ENCODE measurements at regions not wholly inside any gene's neighbourhood (a gene's known extent, or its start where the extent isn't known, plus 50 kb on each side); places are given as distances from the start of the nearest gene placed in this dataset.
"Not testable (repeated sequence)": the region's sequence is repeated elsewhere in the genome, so short reads cannot be mapped to it uniquely, and the experiment has no call there.

GRCh38 chr11:80733790-80734189, 1293.0 kb upstream of the TENM4 start:
- DNase-seq (ENCODE audit: low read depth in 4 of 4, low spot score in 1 of 4) = no peak

DNA sequence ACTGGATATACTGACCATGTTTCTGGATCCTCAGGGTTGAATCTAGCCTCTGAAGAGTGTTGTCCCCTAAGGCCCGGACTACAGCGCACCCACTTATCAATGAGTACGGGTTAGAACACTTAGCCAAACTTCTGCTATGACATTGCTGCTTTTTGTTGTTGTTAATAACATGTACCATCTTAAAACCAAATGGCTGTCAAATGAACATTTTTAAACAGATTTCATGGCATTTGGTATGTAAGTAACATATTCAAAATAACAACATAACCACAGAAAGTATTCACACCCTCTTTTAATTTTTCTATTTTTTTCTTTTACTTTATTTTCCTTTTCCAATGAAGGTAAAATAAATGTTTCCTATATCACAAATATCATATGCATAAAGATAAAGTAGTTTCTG, 1292.5 kb upstream of the TENM4 start:
- DNase-seq (ENCODE audit: low read depth in 4 of 4, low spot score in 1 of 4) = no peak

DNA sequence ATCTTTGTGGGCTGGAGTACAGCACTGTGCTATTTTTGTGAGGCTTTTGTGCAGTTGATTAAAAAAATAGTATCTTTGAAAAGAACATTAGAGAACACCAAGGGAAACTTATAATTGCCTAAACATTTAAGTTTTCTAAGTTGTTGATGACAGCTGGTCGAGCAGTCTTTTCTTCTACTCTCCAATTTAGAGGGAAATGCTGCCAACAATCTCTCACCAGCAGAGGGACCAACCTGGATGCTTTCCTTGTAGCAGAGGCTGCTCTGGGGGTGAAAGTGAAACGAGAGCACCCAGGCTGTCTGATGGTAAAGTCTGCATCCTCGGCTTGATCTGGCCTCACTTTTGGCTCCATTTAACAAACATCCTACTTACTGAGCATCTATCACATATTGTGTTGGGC, 1286.5 kb upstream of the TENM4 start:
- no peak for DNase-seq (ENCODE audit: low read depth in 4 of 4, low spot score in 1 of 4)

DNA sequence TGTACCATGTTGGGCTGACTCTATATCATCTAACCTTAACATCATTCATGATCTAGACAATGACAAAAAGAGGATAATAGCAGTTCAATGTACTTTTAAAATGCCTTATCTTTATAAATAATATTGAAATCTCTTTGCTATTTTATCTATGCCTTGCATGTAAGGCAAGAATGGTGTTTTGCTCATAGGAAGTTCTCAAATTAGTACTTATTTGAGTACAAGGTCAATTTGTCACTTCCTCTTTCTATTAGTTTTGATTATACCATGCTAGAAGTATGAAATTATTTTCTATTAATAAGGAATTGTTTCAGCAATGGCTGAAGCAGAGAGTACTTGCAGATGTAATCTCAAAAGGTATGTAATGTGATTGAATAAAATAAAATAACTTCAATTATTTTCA, 1285.4 kb upstream of the TENM4 start:
- DNase-seq (ENCODE audit: low read depth in 4 of 4, low spot score in 1 of 4) = no peak

- no peak for DNase-seq (ENCODE audit: low read depth in 4 of 4, low spot score in 1 of 4)
Measured at GRCh38 chr11:80724366-80724765, 1283.5 kb upstream of the TENM4 start.

GRCh38 chr11:80722629-80723028, 1281.8 kb upstream of the TENM4 start:
- no peak for DNase-seq (ENCODE audit: low read depth in 4 of 4, low spot score in 1 of 4)

DNA sequence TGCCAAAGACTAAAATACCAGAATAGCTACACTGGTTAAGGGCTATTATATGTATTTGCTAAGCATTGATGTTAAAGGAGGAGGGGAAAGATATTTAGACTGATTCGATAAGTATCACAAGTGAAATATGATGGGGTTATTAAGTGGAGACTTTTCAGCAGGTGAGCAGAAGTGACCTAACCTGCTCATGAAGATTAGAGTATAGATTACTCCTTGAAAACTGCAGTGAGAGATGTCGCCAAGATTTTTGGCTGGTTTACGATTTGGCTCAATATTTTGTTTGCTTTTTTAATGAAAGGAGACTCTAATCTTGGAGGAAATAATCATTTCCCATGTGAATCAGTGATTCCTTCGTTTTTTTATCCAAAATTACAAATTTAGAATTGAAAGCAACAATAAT, 1279.5 kb upstream of the TENM4 start:
- no peak for DNase-seq (ENCODE audit: low read depth in 4 of 4, low spot score in 1 of 4)

GRCh38 chr11:80719292-80719646, 1278.4 kb upstream of the TENM4 start:
- DNase-seq (ENCODE audit: low read depth in 4 of 4, low spot score in 1 of 4) = no peak

GRCh38 chr11:80718611-80719291, 1277.9 kb upstream of the TENM4 start:
- DNase-seq (ENCODE audit: low read depth in 4 of 4, low spot score in 1 of 4) = no peak

- no peak for DNase-seq (ENCODE audit: low read depth in 4 of 4, low spot score in 1 of 4)
Measured at GRCh38 chr11:80702264-80702663, 1261.4 kb upstream of the TENM4 start.

- no peak for DNase-seq (ENCODE audit: low read depth in 4 of 4, low spot score in 1 of 4)
Measured at GRCh38 chr11:80700386-80700785, 1259.6 kb upstream of the TENM4 start.

GRCh38 chr11:80699406-80700177, 1258.8 kb upstream of the TENM4 start:
- not testable (repeated sequence) for DNase-seq (ENCODE audit: low read depth in 4 of 4, low spot score in 1 of 4)

GRCh38 chr11:80698637-80699036, 1257.8 kb upstream of the TENM4 start:
- DNase-seq (ENCODE audit: low read depth in 4 of 4, low spot score in 1 of 4) = no peak

DNA sequence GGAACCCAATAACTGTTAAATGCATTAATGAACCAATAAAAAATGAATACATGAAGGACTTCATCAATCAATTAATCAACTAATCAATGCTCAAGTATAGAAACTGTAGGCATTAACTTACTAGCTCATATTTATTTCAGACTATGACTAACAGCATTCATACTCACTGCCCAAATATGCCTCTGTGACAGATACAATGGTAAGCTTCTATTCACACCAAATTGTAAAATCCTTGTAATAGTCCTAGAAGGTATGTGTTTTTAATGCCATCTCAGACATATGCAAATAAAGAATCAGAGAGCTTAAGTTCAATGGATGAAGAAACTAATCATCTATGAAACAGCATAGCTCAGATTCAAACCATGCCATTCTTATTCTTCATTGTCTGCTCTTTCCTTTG, 1253.6 kb upstream of the TENM4 start:
- no peak for DNase-seq (ENCODE audit: low read depth in 4 of 4, low spot score in 1 of 4)

DNA sequence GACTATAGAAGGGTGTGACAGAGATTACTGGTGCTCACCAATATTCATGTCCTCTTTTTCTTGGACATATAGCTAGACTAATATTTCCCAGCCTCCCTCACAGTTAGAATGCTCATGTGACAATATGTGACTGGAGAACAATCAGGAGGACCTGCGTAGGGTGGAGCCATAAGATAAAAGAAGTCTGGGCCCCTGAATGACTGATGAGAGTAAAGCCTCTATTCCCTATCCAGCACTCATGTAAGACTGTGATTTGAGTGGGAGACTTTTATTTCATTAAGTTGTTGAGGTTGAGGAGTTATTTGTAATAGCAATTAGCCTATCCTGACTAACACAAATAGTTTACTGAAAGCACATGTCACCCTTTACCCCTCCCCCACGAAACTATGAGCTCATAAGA, 1247.1 kb upstream of the TENM4 start:
- no peak for DNase-seq (ENCODE audit: low read depth in 4 of 4, low spot score in 1 of 4)

DNA sequence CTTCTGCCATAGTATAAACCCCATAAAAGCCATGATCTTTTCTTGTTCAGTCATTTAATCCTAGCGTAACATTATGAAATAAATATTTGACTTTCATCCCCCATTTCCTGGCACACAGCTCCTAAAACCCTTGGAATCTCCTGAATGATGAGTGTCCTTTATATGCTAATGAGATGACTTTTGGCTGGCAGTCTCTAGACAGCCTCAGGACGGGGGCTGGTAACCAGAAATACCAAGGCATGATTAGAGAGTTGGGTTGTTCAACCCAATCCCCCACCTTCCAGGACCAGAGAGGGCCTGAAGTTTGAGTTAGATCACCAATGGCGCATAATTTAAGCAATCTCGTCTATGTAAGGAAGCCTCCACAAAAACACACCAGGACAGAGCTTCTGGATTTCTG, 1246.1 kb upstream of the TENM4 start:
- no peak for DNase-seq (ENCODE audit: low read depth in 4 of 4, low spot score in 1 of 4)

GRCh38 chr11:80673566-80673965, 1232.7 kb upstream of the TENM4 start:
- DNase-seq (ENCODE audit: low read depth in 4 of 4, low spot score in 1 of 4) = no peak

- no peak for DNase-seq (ENCODE audit: low read depth in 4 of 4, low spot score in 1 of 4)
Measured at GRCh38 chr11:80669620-80670019, 1228.8 kb upstream of the TENM4 start.

GRCh38 chr11:80668039-80668438, 1227.2 kb upstream of the TENM4 start:
- no peak for DNase-seq (ENCODE audit: low read depth in 4 of 4, low spot score in 1 of 4)

GRCh38 chr11:80655834-80656233, 1215.0 kb upstream of the TENM4 start:
- DNase-seq (ENCODE audit: low read depth in 4 of 4, low spot score in 1 of 4) = no peak

DNA sequence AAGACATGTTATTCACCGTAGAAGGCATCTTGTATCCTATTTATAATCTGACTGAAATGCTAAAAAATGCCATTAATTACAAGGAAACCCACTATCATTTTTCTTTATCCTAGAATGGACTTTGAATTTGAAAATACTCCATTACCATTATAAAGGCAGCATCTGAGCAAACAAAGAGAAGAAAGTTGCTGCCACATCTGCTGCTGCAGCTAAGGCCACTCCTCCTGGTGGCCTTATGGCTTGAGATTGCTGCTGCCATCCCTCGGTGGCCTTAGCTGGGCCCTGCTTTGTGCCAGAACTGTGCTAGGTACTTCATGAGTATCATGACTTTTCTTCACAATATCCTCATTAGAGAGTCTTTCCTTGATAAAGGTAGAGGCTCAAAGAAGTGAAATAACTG, 1210.1 kb upstream of the TENM4 start:
- no peak for DNase-seq (ENCODE audit: low read depth in 4 of 4, low spot score in 1 of 4)

- no peak for DNase-seq (ENCODE audit: low read depth in 4 of 4, low spot score in 1 of 4)
Measured at GRCh38 chr11:80649186-80649585, 1208.4 kb upstream of the TENM4 start.

- no peak for DNase-seq (ENCODE audit: low read depth in 4 of 4, low spot score in 1 of 4)
Measured at GRCh38 chr11:80638296-80638695, 1197.5 kb upstream of the TENM4 start.

All from stimulated activated CD4-positive, alpha-beta T cell treated with anti-CD3 and anti-CD28 coated beads, Interleukin-1b, Interleukin-23, amount 100 ng/mL, for 24 hours (primary cell).